ENCODE measurements at regions not wholly inside any gene's neighbourhood (a gene's known extent, or its start where the extent isn't known, plus 50 kb on each side); places are given as distances from the start of the nearest gene placed in this dataset.

- TF ChIP-seq CTCF (conservative IDR thresholded peaks at IDR 0.05 in 1 of 2, IDR thresholded peaks at IDR 0.05 in 1 of 2; ENCODE audit: extremely low read depth in 1 of 2, insufficient read depth in 1 of 2, low read depth in 1 of 2, low read length in 2 of 2): no peak
- no peak for TF ChIP-seq EZH2 (IDR thresholded peaks at IDR 0.05; ENCODE audit: borderline replicate concordance, low read length)
These were observed 220.9 kb downstream of the ACTL7B start for GRCh38 chr9:108634672-108635462.
